Neuronal stem cell (in vitro differentiated cells): ENCODE measurements at regions not wholly inside any gene's neighbourhood (a gene's known extent, or its start where the extent isn't known, plus 50 kb on each side); places are given as distances from the start of the nearest gene placed in this dataset.

Experiments
- DNase-seq: peaks from one replicate; pipeline ENCODE4 v3.0.0-alpha.2; 2013; ENCODE audit warnings: low spot score
- H2AFZ ChIP-seq: one replicate; pipeline ENCODE4 v1.6.1; 2013; ENCODE audit warnings: mild to moderate bottlenecking, low read length, inconsistent platforms
- H2AK5ac ChIP-seq: 2 replicates; pipeline ENCODE4 v1.6.1; 2013; ENCODE audit warnings: low read depth, mild to moderate bottlenecking, inconsistent platforms, low read length, moderate library complexity, mixed read lengths
- H2BK120ac ChIP-seq: 2 replicates; pipeline ENCODE4 v1.6.1; 2013; ENCODE audit warnings: low read depth, mild to moderate bottlenecking, inconsistent platforms, low read length, moderate library complexity, mixed read lengths
- H2BK12ac ChIP-seq: one replicate; pipeline ENCODE4 v1.6.1; 2013; ENCODE audit warnings: low read length, inconsistent platforms
- H2BK15ac ChIP-seq: 2 replicates; pipeline ENCODE4 v1.6.1; 2013; ENCODE audit warnings: mild to moderate bottlenecking, low read length, inconsistent platforms, mixed read lengths
- H2BK5ac ChIP-seq: one replicate; pipeline ENCODE4 v1.6.1; 2013; ENCODE audit warnings: inconsistent platforms, mild to moderate bottlenecking, low read length, moderate library complexity
- H3K14ac ChIP-seq: one replicate; pipeline ENCODE4 v1.6.1; 2013; ENCODE audit warnings: low read length, inconsistent platforms
- H3K18ac ChIP-seq: 2 replicates; pipeline ENCODE4 v1.6.1; 2013; ENCODE audit warnings: low read length, inconsistent platforms
- H3K23ac ChIP-seq: 2 replicates; pipeline ENCODE4 v1.6.1; 2013; ENCODE audit warnings: low read depth, mild to moderate bottlenecking, mixed read lengths, low read length, inconsistent platforms; ENCODE audit not compliant: poor library complexity
- H3K27ac ChIP-seq: replicated peaks from 3 replicates; pipeline ENCODE4 v1.5.1; 2013; ENCODE audit warnings: low read length, inconsistent platforms
- H3K27me3 ChIP-seq, 3 experiments: 2 replicates each; pipeline ENCODE4 v1.6.1; 2013; ENCODE audit warnings: low read length in 3 of 3, mild to moderate bottlenecking in 2 of 3, inconsistent platforms in 1 of 3, low read depth in 1 of 3, mixed read lengths in 1 of 3, moderate library complexity in 1 of 3; ENCODE audit not compliant: control insufficient read depth in 3 of 3, insufficient read depth in 3 of 3
- H3K36me3 ChIP-seq, 2 donors: replicated peaks in 1 of 2; 2 replicates each; pipeline ENCODE4 v1.6.1; 2013; ENCODE audit warnings: low read length in 2 of 2; ENCODE audit not compliant: control insufficient read depth in 2 of 2, insufficient read depth in 2 of 2
- H3K4ac ChIP-seq: 2 replicates; pipeline ENCODE4 v1.6.1; 2013; ENCODE audit warnings: inconsistent platforms, mild to moderate bottlenecking, low read length, moderate library complexity
- H3K4me1 ChIP-seq, 2 donors: 1 replicate in 1 of 2; 2 replicates in 1 of 2; pipeline ENCODE4 v1.6.1; 2013; ENCODE audit warnings: low read length in 2 of 2, low read depth in 1 of 2; ENCODE audit not compliant: control insufficient read depth in 2 of 2, insufficient read depth in 1 of 2
- H3K4me2 ChIP-seq: one replicate; pipeline ENCODE4 v1.6.1; 2013; ENCODE audit warnings: mild to moderate bottlenecking, low read length, inconsistent platforms; ENCODE audit not compliant: insufficient read depth, poor library complexity, severe bottlenecking
- H3K4me3 ChIP-seq, 2 donors: 2 replicates each; pipeline ENCODE4 v1.5.1; 2013; ENCODE audit warnings: low read length in 2 of 2, mild to moderate bottlenecking in 2 of 2, inconsistent platforms in 1 of 2, moderate library complexity in 1 of 2
- H3K79me1 ChIP-seq: one replicate; pipeline ENCODE4 v1.6.1; 2013; ENCODE audit warnings: low read depth, mild to moderate bottlenecking, inconsistent platforms, low read length, moderate library complexity
- H3K9ac ChIP-seq: one replicate; pipeline ENCODE4 v1.6.1; 2013; ENCODE audit warnings: mild to moderate bottlenecking, low read depth, low read length, inconsistent platforms; ENCODE audit not compliant: poor library complexity
- H3K9me3 ChIP-seq, 2 donors: replicated peaks in 1 of 2; 2 replicates each; pipeline versions ENCODE3 to v1.6.1; 2013; ENCODE audit warnings: low read length in 2 of 2, mild to moderate bottlenecking in 2 of 2, inconsistent platforms in 1 of 2, low read depth in 1 of 2, mixed read lengths in 1 of 2, moderate library complexity in 1 of 2; ENCODE audit not compliant: control insufficient read depth in 2 of 2, insufficient read depth in 1 of 2
- H4K8ac ChIP-seq: one replicate; pipeline ENCODE4 v1.6.1; 2013; ENCODE audit warnings: low read depth, mild to moderate bottlenecking, inconsistent platforms, low read length, moderate library complexity
- H4K91ac ChIP-seq: one replicate; pipeline ENCODE4 v1.6.1; 2013; ENCODE audit warnings: low read length, low read depth, mild to moderate bottlenecking, inconsistent platforms; ENCODE audit not compliant: poor library complexity
- WGBS, 2 donors: extraction: QIAGEN DNeasy Blood & Tissue Kit; methylation state at CpG; one replicate each; pipeline ENCODE4 v1.1.7; 2013; ENCODE audit warnings: missing lambda C conversion rate in 2 of 2, mixed read lengths in 1 of 2; ENCODE audit not compliant: insufficient read length in 2 of 2, insufficient replicate concordance in 1 of 2; ENCODE audit errors: extremely low coverage in 2 of 2; 5-methylcytosine and 5-hydroxymethylcytosine counted together

DNA sequence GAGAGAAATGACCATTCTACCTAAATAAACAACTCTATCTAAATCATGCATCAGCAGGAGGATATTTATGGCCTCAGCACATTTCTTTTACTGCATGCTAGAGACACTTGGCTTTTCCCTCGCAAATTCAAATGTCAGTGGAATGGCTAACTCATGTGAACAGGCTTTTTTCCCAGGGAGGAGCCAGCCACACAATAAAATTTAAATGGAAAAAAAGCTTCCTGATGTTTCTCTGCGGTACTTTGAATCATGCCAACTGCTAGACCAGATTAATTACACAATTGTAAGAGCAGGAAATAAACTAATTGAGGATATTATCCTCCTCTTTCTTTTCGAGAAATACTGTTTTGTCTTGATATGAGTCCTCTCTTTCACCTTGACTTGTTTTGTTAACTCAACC is 676.3 kb downstream of the IRS1 start:
- Histone ChIP-seq H3K27ac (no peak overlapping the region), H3K4me2 (no peak overlapping the region), H3K79me1 (no peaks in the 10 kb centered on the region), H2BK15ac (no peak overlapping the region), H2AK5ac (no peak overlapping the region), H3K4me1 (peaks cover 1 to 2% of the 10 kb centered on the region in 2 donors), H3K9ac (no peak overlapping the region), H3K4me3 (no peak overlapping the region), H3K14ac (no peak overlapping the region), H4K91ac (no peak overlapping the region), H3K18ac (no peak overlapping the region), H3K23ac (no peak overlapping the region), H2BK120ac (no peak overlapping the region), H2BK12ac (no peak overlapping the region), H3K36me3 (no peaks in the 10 kb centered on the region), H2AFZ (no peak overlapping the region), H3K4ac (no peak overlapping the region), H3K9me3 (no peaks in the 10 kb centered on the region), H3K27me3 (no peaks in the 10 kb centered on the region), H4K8ac (no peak overlapping the region), H2BK5ac (no peak overlapping the region)
- DNase-seq, result no peak
- no CpG with 5 or more reads among the region's 3 CpGs for WGBS, 2 donors

GRCh38 chr2:226122041-226122440 is 677.6 kb downstream of the IRS1 start:
- Histone ChIP-seq H3K4me1 (peaks cover 1 to 2% of the 10 kb centered on the region in 2 donors), H2BK120ac (no peak overlapping the region), H2BK15ac (no peak overlapping the region), H3K9ac (no peak overlapping the region), H2AK5ac (no peak overlapping the region), H3K4ac (no peak overlapping the region), H3K18ac (no peak overlapping the region), H3K27ac (no peak overlapping the region), H2AFZ (no peak overlapping the region), H3K9me3 (no peaks in the 10 kb centered on the region), H3K14ac (no peak overlapping the region), H2BK12ac (no peak overlapping the region), H4K91ac (no peak overlapping the region), H3K23ac (no peak overlapping the region), H3K36me3 (no peaks in the 10 kb centered on the region), H3K4me3 (no peak overlapping the region), H3K27me3 (no peaks in the 10 kb centered on the region), H3K4me2 (no peak overlapping the region), H3K79me1 (no peaks in the 10 kb centered on the region), H2BK5ac (no peak overlapping the region), H4K8ac (no peak overlapping the region)
- DNase-seq, result no peak

- Histone ChIP-seq H4K8ac (no peak overlapping the region), H3K4ac (no peak overlapping the region), H3K4me3 (no peak overlapping the region), H2BK120ac (no peak overlapping the region), H3K36me3 (no peaks in the 10 kb centered on the region), H4K91ac (no peak overlapping the region), H3K18ac (no peak overlapping the region), H3K14ac (no peak overlapping the region), H2BK5ac (no peak overlapping the region), H3K9ac (no peak overlapping the region), H3K79me1 (no peaks in the 10 kb centered on the region), H3K23ac (no peak overlapping the region), H3K27ac (no peak overlapping the region), H3K27me3 (no peaks in the 10 kb centered on the region), H2AK5ac (no peak overlapping the region), H3K4me1 (peaks cover 1 to 2% of the 10 kb centered on the region in 2 donors), H2BK12ac (no peak overlapping the region), H3K4me2 (no peak overlapping the region), H2AFZ (no peak overlapping the region), H2BK15ac (no peak overlapping the region), H3K9me3 (no peaks in the 10 kb centered on the region)
- WGBS, 2 donors, result no CpG with 5 or more reads among the region's 4 CpGs
- no peak for DNase-seq
These were observed 678.4 kb downstream of the IRS1 start for GRCh38 chr2:226121046-226121738.

DNA sequence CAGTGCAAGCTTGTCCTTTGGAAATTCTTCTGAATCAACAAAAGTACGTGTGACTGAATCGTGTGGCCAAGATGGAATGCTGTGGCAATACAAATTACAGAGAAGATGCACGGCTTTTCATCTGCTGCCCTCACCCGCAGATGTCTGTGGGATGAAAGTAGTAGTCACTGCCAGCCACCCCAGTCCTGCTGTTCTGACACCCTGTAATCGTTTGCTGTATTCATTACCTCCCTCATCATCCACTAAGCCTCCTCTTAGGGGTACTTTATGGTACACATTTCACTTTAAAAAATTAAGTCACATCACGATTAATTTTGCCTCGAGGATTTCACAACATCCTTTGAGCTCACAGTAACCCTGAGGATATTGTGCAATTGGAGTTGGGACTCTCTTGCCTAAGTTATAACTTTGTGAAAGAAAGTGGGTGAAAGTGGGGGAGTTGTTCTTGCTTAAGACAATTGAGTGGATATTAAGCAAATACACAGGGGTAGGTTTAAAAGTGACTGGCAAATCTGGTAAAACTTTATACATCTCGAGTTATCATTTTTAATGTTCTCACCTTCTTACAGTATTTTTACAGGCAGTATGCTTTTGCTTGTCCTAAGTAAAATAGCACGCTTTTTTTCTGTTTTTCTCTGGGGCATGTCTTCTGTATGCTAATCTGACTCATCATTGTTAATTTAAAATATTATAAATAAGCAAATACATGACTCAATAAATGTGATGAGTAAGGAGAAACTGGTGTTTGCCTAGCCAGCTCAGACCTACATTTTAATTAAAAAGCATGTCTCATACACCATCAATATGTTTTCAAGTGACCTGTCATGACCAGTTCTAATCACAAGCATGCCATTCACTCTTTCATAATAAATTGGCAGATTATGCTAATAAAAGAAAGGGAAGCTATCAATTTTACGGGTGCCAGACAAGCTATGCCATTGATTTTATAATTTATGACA is 680.9 kb downstream of the IRS1 start:
- H3K27me3 ChIP-seq, result no peaks in the 10 kb centered on the region
- peak overlapping the region; percentile 42 for H2AFZ ChIP-seq
- H2BK15ac ChIP-seq, result no peak overlapping the region
- no peak overlapping the region for H2BK12ac ChIP-seq
- no peak overlapping the region for H3K4me3 ChIP-seq
- H3K18ac ChIP-seq, result no peak overlapping the region
- no peak overlapping the region for H2BK120ac ChIP-seq
- H3K4me1 ChIP-seq, result no peaks in the 10 kb centered on the region
- H4K8ac ChIP-seq, result no peak overlapping the region
- no peak overlapping the region for H3K27ac ChIP-seq
- H3K4ac ChIP-seq, result no peak overlapping the region
- DNase-seq, result no peak
- H3K4me2 ChIP-seq, result no peak overlapping the region
- H3K36me3 ChIP-seq, result no peaks in the 10 kb centered on the region
- H2BK5ac ChIP-seq, result no peak overlapping the region
- H3K23ac ChIP-seq, result no peak overlapping the region
- no peak overlapping the region for H4K91ac ChIP-seq
- no peak overlapping the region for H3K9ac ChIP-seq
- H2AK5ac ChIP-seq, result no peak overlapping the region
- no CpG with 5 or more reads among the region's 10 CpGs for WGBS, 2 donors
- no peaks in the 10 kb centered on the region for H3K9me3 ChIP-seq
- H3K14ac ChIP-seq, result no peak overlapping the region
- H3K79me1 ChIP-seq, result no peaks in the 10 kb centered on the region
